ENCODE measurements at regions not wholly inside any gene's neighbourhood (a gene's known extent, or its start where the extent isn't known, plus 50 kb on each side); places are given as distances from the start of the nearest gene placed in this dataset.
"Not testable (repeated sequence)": the region's sequence is repeated elsewhere in the genome, so short reads cannot be mapped to it uniquely, and the experiment has no call there.

GRCh38 chr16:85526185-85526974, 86.7 kb upstream of the GSE1 start:
- Histone ChIP-seq H2AFZ (ENCODE audit: low read depth, low read length) (no peak overlapping the region), H3K9me3 (ENCODE audit: low read length) (no peaks in the 10 kb centered on the region), H3K4me1 (ENCODE audit: insufficient read depth, low read length) (peaks cover 56% of the 10 kb centered on the region), H3K27me3 (ENCODE audit: insufficient read depth, low read length) (no peaks in the 10 kb centered on the region), H3K36me3 (ENCODE audit: insufficient read depth, low read length) (no peaks in the 10 kb centered on the region), H3K4me3 (ENCODE audit: low read length) (no peak overlapping the region)

GRCh38 chr16:85527042-85527766, 85.9 kb upstream of the GSE1 start:
- no peaks in the 10 kb centered on the region for H3K36me3 ChIP-seq (ENCODE audit: insufficient read depth, low read length)
- H3K4me1 ChIP-seq (ENCODE audit: insufficient read depth, low read length): peaks cover 60% of the 10 kb centered on the region
- H2AFZ ChIP-seq (ENCODE audit: low read depth, low read length): no peak overlapping the region
- no peaks in the 10 kb centered on the region for H3K27me3 ChIP-seq (ENCODE audit: insufficient read depth, low read length)
- H3K9me3 ChIP-seq (ENCODE audit: low read length): no peaks in the 10 kb centered on the region
- H3K4me3 ChIP-seq (ENCODE audit: low read length): no peak overlapping the region

- no peaks in the 10 kb centered on the region for H3K9me3 ChIP-seq (ENCODE audit: low read length)
- peaks cover 60% of the 10 kb centered on the region for H3K4me1 ChIP-seq (ENCODE audit: insufficient read depth, low read length)
- H3K27me3 ChIP-seq (ENCODE audit: insufficient read depth, low read length): no peaks in the 10 kb centered on the region
- no peak overlapping the region for H3K4me3 ChIP-seq (ENCODE audit: low read length)
- H3K36me3 ChIP-seq (ENCODE audit: insufficient read depth, low read length): no peaks in the 10 kb centered on the region
- no peak overlapping the region for H2AFZ ChIP-seq (ENCODE audit: low read depth, low read length)
Observed at GRCh38 chr16:85527767-85528297, 85.3 kb upstream of the GSE1 start.

- Histone ChIP-seq H3K4me1 (ENCODE audit: insufficient read depth, low read length) (peaks cover 51% of the 10 kb centered on the region), H3K36me3 (ENCODE audit: insufficient read depth, low read length) (no peaks in the 10 kb centered on the region), H3K27me3 (ENCODE audit: insufficient read depth, low read length) (no peaks in the 10 kb centered on the region)
Observed at GRCh38 chr16:85528528-85529387, 84.4 kb upstream of the GSE1 start.

GRCh38 chr16:85529489-85530369, 83.4 kb upstream of the GSE1 start:
- no peaks in the 10 kb centered on the region for H3K36me3 ChIP-seq (ENCODE audit: insufficient read depth, low read length)
- peaks cover 41% of the 10 kb centered on the region for H3K4me1 ChIP-seq (ENCODE audit: insufficient read depth, low read length)
- H3K27me3 ChIP-seq (ENCODE audit: insufficient read depth, low read length): no peaks in the 10 kb centered on the region
- H3K4me3 ChIP-seq (ENCODE audit: low read length): no peak overlapping the region
- H3K9me3 ChIP-seq (ENCODE audit: low read length): no peaks in the 10 kb centered on the region
- no peak overlapping the region for H2AFZ ChIP-seq (ENCODE audit: low read depth, low read length)

More at GRCh38 chr16:85528528-85529387, 84.4 kb upstream of the GSE1 start:
- no peak overlapping the region for H2AFZ ChIP-seq (ENCODE audit: low read depth, low read length)
- H3K9me3 ChIP-seq (ENCODE audit: low read length): no peaks in the 10 kb centered on the region
- H3K4me3 ChIP-seq (ENCODE audit: low read length): no peak overlapping the region

- H3K27me3 ChIP-seq (ENCODE audit: insufficient read depth, low read length): no peaks in the 10 kb centered on the region
Observed at GRCh38 chr16:85530370-85530739, 82.8 kb upstream of the GSE1 start.

GRCh38 chr16:85531516-85531915, 81.6 kb upstream of the GSE1 start:
- Histone ChIP-seq H3K4me1 (ENCODE audit: insufficient read depth, low read length) (peaks cover 25% of the 10 kb centered on the region), H3K9me3 (ENCODE audit: low read length) (no peaks in the 10 kb centered on the region), H3K27me3 (ENCODE audit: insufficient read depth, low read length) (no peaks in the 10 kb centered on the region), H3K4me3 (ENCODE audit: low read length) (no peak overlapping the region), H3K36me3 (ENCODE audit: insufficient read depth, low read length) (no peaks in the 10 kb centered on the region), H2AFZ (ENCODE audit: low read depth, low read length) (no peak overlapping the region)

More at GRCh38 chr16:85530370-85530739, 82.8 kb upstream of the GSE1 start:
- Histone ChIP-seq H2AFZ (ENCODE audit: low read depth, low read length) (no peak overlapping the region), H3K4me1 (ENCODE audit: insufficient read depth, low read length) (peaks cover 35% of the 10 kb centered on the region), H3K9me3 (ENCODE audit: low read length) (no peaks in the 10 kb centered on the region), H3K36me3 (ENCODE audit: insufficient read depth, low read length) (no peaks in the 10 kb centered on the region), H3K4me3 (ENCODE audit: low read length) (no peak overlapping the region)

- Histone ChIP-seq H3K27me3 (ENCODE audit: insufficient read depth, low read length) (no peaks in the 10 kb centered on the region), H3K4me1 (ENCODE audit: insufficient read depth, low read length) (peaks cover 23% of the 10 kb centered on the region), H3K9me3 (ENCODE audit: low read length) (no peaks in the 10 kb centered on the region), H3K4me3 (ENCODE audit: low read length) (no peak overlapping the region), H3K36me3 (ENCODE audit: insufficient read depth, low read length) (no peaks in the 10 kb centered on the region), H2AFZ (ENCODE audit: low read depth, low read length) (no peak overlapping the region)
Observed at GRCh38 chr16:85532147-85532546, 81.0 kb upstream of the GSE1 start.

- H3K27me3 ChIP-seq (ENCODE audit: insufficient read depth, low read length): not testable (repeated sequence)
Observed at GRCh38 chr16:85533593-85533992, 79.5 kb upstream of the GSE1 start.

GRCh38 chr16:85534536-85535351, 78.4 kb upstream of the GSE1 start:
- Histone ChIP-seq H3K4me3 (ENCODE audit: low read length) (no peak overlapping the region), H3K9me3 (ENCODE audit: low read length) (peaks cover 3% of the 10 kb centered on the region), H3K4me1 (ENCODE audit: insufficient read depth, low read length) (peaks cover 23% of the 10 kb centered on the region), H3K36me3 (ENCODE audit: insufficient read depth, low read length) (no peaks in the 10 kb centered on the region), H2AFZ (ENCODE audit: low read depth, low read length) (no peak overlapping the region), H3K27me3 (ENCODE audit: insufficient read depth, low read length) (no peaks in the 10 kb centered on the region)

More at GRCh38 chr16:85533593-85533992, 79.5 kb upstream of the GSE1 start:
- not testable (repeated sequence) for H3K4me3 ChIP-seq (ENCODE audit: low read length); H3K36me3 ChIP-seq (ENCODE audit: insufficient read depth, low read length); H2AFZ ChIP-seq (ENCODE audit: low read depth, low read length); H3K9me3 ChIP-seq (ENCODE audit: low read length)
- peaks cover 23% of the 10 kb centered on the region for H3K4me1 ChIP-seq (ENCODE audit: insufficient read depth, low read length)

GRCh38 chr16:85535352-85536072, 77.6 kb upstream of the GSE1 start:
- Histone ChIP-seq H3K27me3 (ENCODE audit: insufficient read depth, low read length) (no peaks in the 10 kb centered on the region), H3K36me3 (ENCODE audit: insufficient read depth, low read length) (no peaks in the 10 kb centered on the region), H3K4me3 (ENCODE audit: low read length) (no peak overlapping the region), H2AFZ (ENCODE audit: low read depth, low read length) (no peak overlapping the region), H3K4me1 (ENCODE audit: insufficient read depth, low read length) (peaks cover 23% of the 10 kb centered on the region), H3K9me3 (ENCODE audit: low read length) (peaks cover 5% of the 10 kb centered on the region)
